ENCODE measurements at regions not wholly inside any gene's neighbourhood (a gene's known extent, or its start where the extent isn't known, plus 50 kb on each side); places are given as distances from the start of the nearest gene placed in this dataset.
A peak's percentile ranks its signal among the peaks of the same experiment; 100 is the strongest.
"Not testable (repeated sequence)": the region's sequence is repeated elsewhere in the genome, so short reads cannot be mapped to it uniquely, and the experiment has no call there.

DNA sequence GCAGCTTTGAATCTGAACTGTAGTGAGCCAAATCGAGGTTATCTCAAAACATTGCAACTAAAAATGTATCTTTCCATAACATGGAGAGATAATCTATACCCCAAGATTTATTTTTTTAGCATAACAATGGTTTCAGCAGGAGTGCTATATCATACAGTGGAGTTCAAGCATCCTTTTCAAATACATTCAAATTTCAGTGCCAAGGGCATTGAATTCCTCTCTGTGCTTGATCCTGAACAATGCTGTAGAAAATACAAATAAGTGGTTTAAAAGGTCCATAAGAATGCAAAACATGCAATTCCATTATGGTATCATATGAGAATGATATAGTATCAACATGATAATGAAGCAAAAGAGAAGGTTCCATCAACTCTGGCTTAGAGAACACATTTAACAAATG, 201.7 kb downstream of the TXNL1 start:
- DNase-seq = no peak

- no peak for DNase-seq
These were observed 204.5 kb downstream of the TXNL1 start for GRCh38 chr18:56433919-56434318.

GRCh38 chr18:56431551-56431950, 206.8 kb downstream of the TXNL1 start:
- no peak for DNase-seq

DNA sequence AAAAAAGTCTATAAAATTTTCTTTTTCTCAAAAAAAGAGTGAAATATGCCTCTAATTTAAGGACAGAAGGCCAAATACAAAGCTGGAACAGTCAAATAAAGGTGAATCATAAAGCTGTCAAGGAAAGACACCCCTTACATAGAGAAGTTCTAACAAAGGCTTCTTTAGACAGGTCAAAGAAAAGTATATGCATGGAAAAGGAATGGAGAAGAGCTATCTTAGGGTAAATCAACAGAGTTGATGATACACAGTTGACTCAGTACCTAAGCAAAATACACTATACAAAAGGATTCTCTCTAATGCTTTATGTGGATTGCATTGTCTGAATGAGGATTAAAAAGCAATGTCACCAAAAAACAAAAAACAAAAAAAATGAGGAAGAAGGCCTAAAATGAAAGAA, 214.8 kb downstream of the TXNL1 start:
- DNase-seq = no peak

- no peak for DNase-seq
These were observed 216.7 kb downstream of the TXNL1 start for GRCh38 chr18:56421647-56422046.

- DNase-seq = not testable (repeated sequence)
These were observed 217.5 kb downstream of the TXNL1 start for GRCh38 chr18:56420868-56421267.

DNA sequence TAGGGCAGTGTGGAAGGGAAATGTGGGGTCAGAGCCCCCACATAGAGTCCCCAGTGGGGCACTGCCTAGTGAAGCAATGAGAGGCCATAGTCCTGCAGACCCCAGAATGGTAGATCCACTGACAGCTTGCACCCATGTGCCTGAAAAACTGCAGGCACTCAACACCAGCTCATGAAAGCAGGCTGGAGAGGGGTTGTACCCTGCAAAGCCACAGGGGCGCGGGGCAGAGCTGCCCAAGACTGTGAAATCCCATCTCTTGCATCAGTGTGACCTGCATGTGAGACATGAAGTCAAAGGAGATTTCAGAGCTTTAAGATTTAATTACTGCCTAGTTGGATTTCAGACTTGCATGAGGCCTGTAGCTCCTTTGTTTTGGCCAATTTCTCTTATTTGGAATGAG, 224.0 kb downstream of the TXNL1 start:
- DNase-seq = no peak

- no peak for DNase-seq
These were observed 224.5 kb downstream of the TXNL1 start for GRCh38 chr18:56413862-56414261.

DNA sequence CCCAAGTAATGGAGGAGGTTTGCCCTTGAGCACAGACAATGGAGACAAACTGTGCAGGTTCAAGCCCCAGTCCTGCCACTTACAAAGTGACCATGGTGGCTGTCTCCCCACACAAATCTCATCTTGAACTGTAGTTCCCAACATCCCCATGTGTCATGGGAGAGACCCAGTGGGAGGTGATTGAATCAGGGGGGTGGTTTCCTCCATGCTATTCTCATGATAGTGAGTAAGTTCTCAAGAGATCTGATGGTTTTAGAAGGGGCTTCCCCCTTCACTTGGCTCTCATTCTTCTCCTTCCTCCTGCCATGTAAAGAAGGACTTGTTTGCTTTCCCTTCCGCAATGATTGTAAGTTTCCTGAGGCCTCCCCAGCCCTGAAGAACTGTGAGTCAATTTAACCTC, 225.4 kb downstream of the TXNL1 start:
- DNase-seq = no peak

GRCh38 chr18:56409736-56410135, 228.7 kb downstream of the TXNL1 start:
- DNase-seq = no peak

DNA sequence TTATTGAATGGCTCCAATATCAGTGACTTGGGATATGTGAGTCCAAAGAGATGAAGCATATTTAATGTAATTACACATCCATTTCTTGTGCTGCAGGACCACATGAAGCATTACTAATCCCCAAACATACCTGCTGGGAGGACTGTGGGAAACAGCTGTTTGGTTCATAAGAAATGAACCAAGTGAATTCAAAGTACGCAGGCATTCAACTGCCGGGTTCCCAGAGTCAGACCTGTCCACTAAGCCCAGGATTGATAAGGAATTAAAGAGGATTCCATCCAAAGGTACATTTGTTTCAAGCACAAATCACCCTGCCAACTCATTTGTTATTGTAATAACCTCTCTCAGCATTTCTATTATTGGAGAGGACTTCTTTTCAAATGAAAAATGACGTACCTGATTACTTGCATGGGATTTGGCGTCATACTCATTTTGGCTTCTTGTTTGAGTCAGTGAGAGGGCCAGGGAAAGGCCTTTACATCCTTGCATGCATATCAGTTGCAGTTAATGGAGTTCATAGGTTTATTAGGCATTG, 230.7 kb downstream of the TXNL1 start:
- DNase-seq = peak; percentile 39

DNA sequence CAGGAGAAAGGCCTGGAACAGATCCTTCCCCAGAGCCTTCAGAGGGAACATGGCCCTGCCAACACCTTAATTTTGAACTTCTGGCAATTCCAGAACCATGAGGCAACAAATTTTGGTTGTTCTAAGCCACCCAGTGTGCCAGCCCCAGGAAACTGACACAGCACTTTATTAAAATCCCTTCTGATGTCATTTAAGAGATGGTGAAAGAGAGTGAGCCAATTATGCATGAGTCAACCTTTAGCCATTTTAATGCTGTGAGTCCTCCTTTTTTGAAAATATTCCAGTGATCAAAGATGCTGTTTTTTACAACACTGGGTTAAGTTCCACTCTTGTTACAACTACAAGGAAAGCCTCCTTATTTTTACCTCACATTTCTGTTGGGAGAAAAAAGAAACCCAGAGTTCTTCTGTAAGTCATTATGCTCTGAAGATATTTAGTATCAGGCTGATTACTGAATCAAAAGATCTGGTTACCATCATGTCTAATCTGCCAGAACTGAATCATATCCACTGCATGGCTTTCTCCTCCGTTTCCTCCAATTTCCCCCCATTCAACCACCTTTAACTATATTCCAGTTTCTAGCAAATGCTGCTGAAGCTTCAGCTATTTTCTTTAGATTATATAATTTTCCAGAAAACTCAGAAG, 235.4 kb downstream of the TXNL1 start:
- no peak for DNase-seq

DNA sequence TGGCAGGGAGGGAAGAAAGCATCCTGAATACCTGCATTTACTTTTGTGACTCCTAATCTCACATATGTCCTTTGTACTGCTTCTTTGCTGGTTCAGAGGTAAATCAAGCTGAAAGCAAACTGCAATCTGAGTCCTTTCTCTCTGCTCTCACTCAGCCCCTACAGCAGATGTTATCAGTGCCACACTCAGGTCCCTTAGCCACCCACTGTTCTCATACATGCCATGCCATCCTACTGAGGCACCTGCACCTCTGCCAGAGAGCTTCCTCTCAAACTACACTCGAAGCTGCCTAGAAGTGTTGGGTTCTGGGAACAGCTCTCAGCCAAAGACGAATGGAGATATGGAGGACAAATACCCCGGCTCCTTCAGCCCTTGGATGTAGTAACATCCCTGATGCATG, 244.5 kb downstream of the TXNL1 start:
- DNase-seq = no peak

DNA sequence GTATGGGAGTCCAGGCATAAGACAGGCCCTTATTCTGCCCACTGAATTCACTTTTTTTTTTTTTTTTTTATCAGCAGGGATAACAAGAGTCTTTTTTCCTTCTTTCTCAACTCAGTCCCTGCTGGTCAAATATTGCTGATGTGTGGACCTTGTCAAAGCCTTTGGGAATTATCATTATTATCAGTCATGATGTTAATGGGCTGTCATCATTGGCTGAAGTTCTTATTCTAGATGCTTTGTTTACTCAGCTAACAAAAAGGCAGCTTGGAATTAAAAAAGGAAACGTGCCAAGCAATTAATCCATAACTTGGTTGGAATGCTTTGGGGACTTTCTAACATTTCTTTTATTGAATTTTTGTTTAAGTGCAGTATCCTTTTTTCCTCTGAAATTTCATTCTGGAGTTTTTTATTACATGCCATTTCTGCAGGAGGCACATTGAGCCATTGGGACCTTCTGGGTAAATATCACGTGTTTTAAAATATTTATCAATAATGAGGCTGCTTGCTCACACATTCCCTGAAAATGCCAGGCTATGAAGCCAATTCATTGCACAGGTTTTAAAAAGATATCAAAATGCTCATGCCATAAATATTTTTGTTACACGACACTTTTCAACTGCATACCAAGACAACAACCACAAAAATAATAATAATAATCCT, 246.3 kb downstream of the TXNL1 start:
- no peak for DNase-seq

- no peak for DNase-seq
These were observed 247.8 kb downstream of the TXNL1 start for GRCh38 chr18:56390626-56391025.

- DNase-seq = no peak
These were observed 249.2 kb downstream of the TXNL1 start for GRCh38 chr18:56389190-56389589.

GRCh38 chr18:56388571-56388970, 249.8 kb downstream of the TXNL1 start:
- no peak for DNase-seq

DNA sequence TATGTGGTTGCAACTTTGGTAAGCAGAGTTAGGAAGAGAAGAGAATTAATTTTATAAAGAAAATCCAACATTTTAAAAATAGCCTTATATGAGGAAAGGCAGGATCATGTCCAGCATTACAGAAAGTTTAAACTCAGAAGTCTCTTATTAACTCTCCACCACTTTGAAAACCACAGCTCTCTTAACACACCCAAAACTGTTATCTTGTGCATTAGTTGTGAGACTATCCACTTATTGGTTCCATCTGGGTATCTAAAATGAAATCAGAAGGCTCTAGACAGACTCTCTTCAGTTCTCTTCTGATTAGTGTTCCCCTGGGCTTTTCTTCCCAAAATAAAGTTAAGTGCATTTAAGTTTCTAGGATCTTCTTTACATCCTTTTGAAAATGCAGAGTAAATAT, 251.5 kb downstream of the TXNL1 start:
- DNase-seq = no peak

- DNase-seq = no peak
These were observed 255.0 kb downstream of the TXNL1 start for GRCh38 chr18:56383349-56383748.

GRCh38 chr18:56382541-56382940, 255.9 kb downstream of the TXNL1 start:
- no peak for DNase-seq

DNA sequence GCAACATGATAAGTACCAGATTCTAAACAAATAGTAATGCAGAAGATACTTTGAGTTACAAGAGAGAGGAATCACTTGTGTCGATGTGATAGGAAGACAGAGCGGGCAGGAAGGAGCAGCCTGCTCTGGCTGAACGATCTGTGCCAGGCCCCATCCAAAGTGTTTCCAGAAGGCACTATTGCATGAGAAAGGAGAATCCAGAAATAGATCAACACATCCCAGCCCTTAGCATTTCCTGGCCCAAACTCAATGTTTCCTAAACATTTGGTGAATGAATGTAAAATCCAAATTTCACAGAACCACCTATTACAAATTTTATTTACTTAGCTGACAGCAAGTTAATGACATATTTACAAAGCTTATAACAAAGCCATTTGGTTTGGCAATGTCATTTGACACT, 257.2 kb downstream of the TXNL1 start:
- DNase-seq = no peak

GRCh38 chr18:56380685-56381084, 257.7 kb downstream of the TXNL1 start:
- DNase-seq = no peak

DNA sequence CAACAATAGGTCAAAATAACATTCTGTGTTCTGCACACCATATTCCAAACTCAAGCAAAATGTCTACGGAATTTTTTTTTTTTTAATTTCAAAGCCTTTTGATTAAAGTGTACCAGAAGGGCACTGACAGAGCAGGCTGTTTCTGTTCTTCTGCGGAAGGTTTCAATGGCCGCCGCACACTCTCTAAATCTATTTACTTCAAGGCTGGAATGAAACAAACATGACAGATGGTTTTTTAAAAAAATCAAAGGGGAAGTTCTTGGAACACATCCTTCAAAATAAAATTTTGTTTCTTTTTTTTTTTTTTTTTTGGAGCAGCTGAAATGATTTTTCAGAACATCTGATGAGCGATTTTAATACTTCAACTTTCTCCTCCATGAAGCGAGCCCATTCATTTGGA, 259.1 kb downstream of the TXNL1 start:
- DNase-seq = no peak

GRCh38 chr18:56377231-56377630, 261.2 kb downstream of the TXNL1 start:
- DNase-seq = no peak
